Right atrium auricular region (tissue), 2 donors: ENCODE measurements at regions not wholly inside any gene's neighbourhood (a gene's known extent, or its start where the extent isn't known, plus 50 kb on each side); places are given as distances from the start of the nearest gene placed in this dataset.
"Not testable (repeated sequence)": the region's sequence is repeated elsewhere in the genome, so short reads cannot be mapped to it uniquely, and the experiment has no call there.

ENCODE experiments used
- DNase-seq: peaks from one replicate; pipeline ENCODE4 v3.0.0-alpha.2; 2019; ENCODE audit warnings: low spot score
- H3K27ac ChIP-seq, 2 donors: fragments of 200-600 bp; sonication (generic); 1 replicate in 1 of 2; 2 replicates in 1 of 2; pipeline ENCODE4 v1.5.1; 2016 to 2019
- H3K27me3 ChIP-seq, 2 donors: fragments of 200-600 bp; sonication (generic); one replicate each; pipeline versions ENCODE4 v1.5.1 to v1.6.0; 2017 to 2019
- H3K36me3 ChIP-seq: fragments of 200-600 bp; sonication (generic); one replicate; pipeline ENCODE4 v1.5.1; 2016
- H3K4me1 ChIP-seq, 2 donors: fragments of 200-600 bp; sonication (generic); one replicate each; pipeline versions ENCODE4 v1.5.1 to v1.6.0; 2017 to 2019
- H3K4me3 ChIP-seq, 2 donors: fragments of 200-600 bp; sonication (generic); 1 replicate in 1 of 2; 2 replicates in 1 of 2; pipeline ENCODE4 v1.5.1; 2017 to 2019; ENCODE audit warnings: mild to moderate bottlenecking in 1 of 2, moderate library complexity in 1 of 2
- H3K9me3 ChIP-seq, 2 donors: fragments of 200-600 bp; sonication (generic); one replicate each; pipeline ENCODE4 v1.5.1; 2019
- CTCF ChIP-seq, 2 donors: fragments of 200-600 bp; sonication (generic); IDR thresholded peaks; one replicate each; pipeline ENCODE4 v1.5.1; 2019; ENCODE audit warnings: antibody characterized with exemption in 2 of 2

- Histone ChIP-seq H3K4me3 (no peak overlapping the region), H3K9me3 (no peaks in the 10 kb centered on the region), H3K27ac (no peak overlapping the region), H3K4me1 (no peaks in the 10 kb centered on the region), H3K36me3 (no peaks in the 10 kb centered on the region), H3K27me3 (no peaks in the 10 kb centered on the region)
- TF ChIP-seq CTCF (IDR thresholded peaks at IDR 0.05) = no peak
- DNase-seq = no peak
Measured at GRCh38 chr4:181845617-181846016, 397.6 kb upstream of the TENM3 start.

GRCh38 chr4:181846934-181847333 is 396.3 kb upstream of the TENM3 start:
- no peaks in the 10 kb centered on the region for H3K4me1 ChIP-seq
- no peak for TF ChIP-seq CTCF (IDR thresholded peaks at IDR 0.05)
- no peaks in the 10 kb centered on the region for H3K27me3 ChIP-seq
- no peaks in the 10 kb centered on the region for H3K36me3 ChIP-seq
- no peaks in the 10 kb centered on the region for H3K9me3 ChIP-seq
- H3K27ac ChIP-seq = no peak overlapping the region
- DNase-seq = no peak
- H3K4me3 ChIP-seq = no peak overlapping the region

- no peaks in the 10 kb centered on the region for H3K36me3 ChIP-seq
- no peak overlapping the region for H3K27ac ChIP-seq
- no peaks in the 10 kb centered on the region for H3K27me3 ChIP-seq
- no peak overlapping the region for H3K4me3 ChIP-seq
- DNase-seq = no peak
- H3K4me1 ChIP-seq = no peaks in the 10 kb centered on the region
- no peaks in the 10 kb centered on the region for H3K9me3 ChIP-seq
- TF ChIP-seq CTCF (IDR thresholded peaks at IDR 0.05) = no peak
Measured at GRCh38 chr4:181848357-181848756, 394.8 kb upstream of the TENM3 start.

GRCh38 chr4:181849472-181849871 is 393.7 kb upstream of the TENM3 start:
- H3K4me3 ChIP-seq = no peak overlapping the region
- H3K27me3 ChIP-seq = no peaks in the 10 kb centered on the region
- no peaks in the 10 kb centered on the region for H3K36me3 ChIP-seq
- H3K4me1 ChIP-seq = no peaks in the 10 kb centered on the region
- H3K27ac ChIP-seq = no peak overlapping the region
- H3K9me3 ChIP-seq = no peaks in the 10 kb centered on the region
- TF ChIP-seq CTCF (IDR thresholded peaks at IDR 0.05) = no peak
- no peak for DNase-seq

- Histone ChIP-seq H3K36me3 (no peaks in the 10 kb centered on the region), H3K4me3 (no peak overlapping the region), H3K9me3 (no peaks in the 10 kb centered on the region), H3K27ac (no peak overlapping the region), H3K27me3 (no peaks in the 10 kb centered on the region), H3K4me1 (no peaks in the 10 kb centered on the region)
- DNase-seq = no peak
- no peak for TF ChIP-seq CTCF (IDR thresholded peaks at IDR 0.05)
Measured at GRCh38 chr4:181853881-181854511, 389.2 kb upstream of the TENM3 start.

- Histone ChIP-seq H3K36me3 (no peaks in the 10 kb centered on the region), H3K4me3 (no peak overlapping the region), H3K9me3 (no peaks in the 10 kb centered on the region), H3K27ac (no peak overlapping the region), H3K27me3 (no peaks in the 10 kb centered on the region), H3K4me1 (peaks cover 0 to 8% of the 10 kb centered on the region in 2 donors)
- no peak for TF ChIP-seq CTCF (IDR thresholded peaks at IDR 0.05)
- no peak for DNase-seq
Measured at GRCh38 chr4:181855307-181855706, 387.9 kb upstream of the TENM3 start.

- not testable (repeated sequence) for H3K4me1 ChIP-seq, H3K27ac ChIP-seq, H3K4me3 ChIP-seq, DNase-seq, H3K27me3 ChIP-seq, H3K9me3 ChIP-seq, H3K36me3 ChIP-seq
Measured at GRCh38 chr4:181857471-181857870, 385.7 kb upstream of the TENM3 start.
